Endodermal cell (in vitro differentiated cells): ENCODE measurements at regions not wholly inside any gene's neighbourhood (a gene's known extent, or its start where the extent isn't known, plus 50 kb on each side); places are given as distances from the start of the nearest gene placed in this dataset.

Experiments used
- DNase-seq: peaks from one replicate; pipeline ENCODE4 v3.0.0-alpha.2; 2017
- H3K27ac ChIP-seq: 2 replicates; pipeline ENCODE4 v1.5.1; 2013; ENCODE audit warnings: mild to moderate bottlenecking, low read depth, low read length, moderate library complexity
- H3K27me3 ChIP-seq: 2 replicates; pipeline ENCODE4 v1.6.1; 2013; ENCODE audit warnings: mild to moderate bottlenecking, low read length, moderate library complexity; ENCODE audit not compliant: insufficient read depth, control insufficient read depth, poor library complexity, severe bottlenecking
- H3K36me3 ChIP-seq: 2 replicates; pipeline ENCODE4 v1.7.0; 2013; ENCODE audit warnings: mild to moderate bottlenecking, low read length, moderate library complexity; ENCODE audit not compliant: control insufficient read depth, insufficient read depth
- H3K4me1 ChIP-seq: one replicate; pipeline ENCODE4 v1.7.0; 2013; ENCODE audit warnings: low read length; ENCODE audit not compliant: control insufficient read depth, insufficient read depth
- H3K4me3 ChIP-seq: 2 replicates; pipeline ENCODE4 v1.5.1; 2013; ENCODE audit warnings: mild to moderate bottlenecking, low read length, moderate library complexity
- H3K9ac ChIP-seq: 2 replicates; pipeline ENCODE4 v1.6.1; 2013; ENCODE audit warnings: mild to moderate bottlenecking, low read length, moderate library complexity; ENCODE audit not compliant: poor library complexity, severe bottlenecking; ENCODE audit errors: extremely low read depth
- H3K9me3 ChIP-seq: 2 replicates; pipeline ENCODE4 v1.6.1; 2013; ENCODE audit warnings: mild to moderate bottlenecking, low read length, moderate library complexity; ENCODE audit not compliant: control insufficient read depth
- H3K27ac Mint-ChIP-seq: 2 replicates; pipeline ENCODE4 v1.8.0; 2020; ENCODE audit warnings: mixed read lengths
- H3K27me3 Mint-ChIP-seq: 2 replicates; pipeline ENCODE4 v1.8.0; 2021; ENCODE audit warnings: mild to moderate bottlenecking, mixed read lengths; ENCODE audit not compliant: insufficient read depth
- H3K36me3 Mint-ChIP-seq: 2 replicates; pipeline ENCODE4 v1.8.0; 2020; ENCODE audit warnings: low read depth, mixed read lengths
- H3K4me1 Mint-ChIP-seq: 2 replicates; pipeline ENCODE4 v1.8.0; 2020; ENCODE audit warnings: mixed read lengths
- H3K4me3 Mint-ChIP-seq: 2 replicates; pipeline ENCODE4 v1.8.0; 2020; ENCODE audit warnings: mild to moderate bottlenecking, moderate library complexity, mixed read lengths
- H3K9me3 Mint-ChIP-seq: 2 replicates; pipeline ENCODE4 v1.8.0; 2020; ENCODE audit warnings: mild to moderate bottlenecking, mixed read lengths
- WGBS, 2 experiments: methylation state at CpG; one replicate each; pipeline versions ENCODE4 v1.1.5 to v1.1.7; 2013; ENCODE audit warnings: missing lambda C conversion rate in 2 of 2, mixed read lengths in 1 of 2; ENCODE audit not compliant: insufficient coverage in 1 of 2, insufficient read length in 1 of 2; 5-methylcytosine and 5-hydroxymethylcytosine counted together
- TF ChIP-seq, protein P1 (sequence below): fragments of 200-600 bp; sonication (generic); conservative IDR thresholded peaks from 2 replicates; pipeline ENCODE4 v1.5.0; 2021; ENCODE audit warnings: antibody characterized with exemption, mild to moderate bottlenecking

GRCh38 chr20:50285376-50286173 is 94.9 kb downstream of the CEBPB start:
- Histone ChIP-seq H3K36me3 (no peaks in the 10 kb centered on the region), H3K27ac (no peak overlapping the region), H3K4me3 (no peak overlapping the region), H3K27me3 (no peaks in the 10 kb centered on the region), H3K4me1 (no peaks in the 10 kb centered on the region), H3K9me3 (no peaks in the 10 kb centered on the region), H3K9ac (no peak overlapping the region)
- Mint-ChIP-seq H3K27me3 (no peaks in the 10 kb centered on the region), H3K4me1 (no peaks in the 10 kb centered on the region), H3K4me3 (no peak overlapping the region), H3K27ac (no peak overlapping the region), H3K9me3 (no peaks in the 10 kb centered on the region), H3K36me3 (no peaks in the 10 kb centered on the region)
- WGBS, 2 experiments, result 72 to 88% methylated on average over 5 to 21 of the region's 21 CpGs
- TF ChIP-seq, protein P1, sequence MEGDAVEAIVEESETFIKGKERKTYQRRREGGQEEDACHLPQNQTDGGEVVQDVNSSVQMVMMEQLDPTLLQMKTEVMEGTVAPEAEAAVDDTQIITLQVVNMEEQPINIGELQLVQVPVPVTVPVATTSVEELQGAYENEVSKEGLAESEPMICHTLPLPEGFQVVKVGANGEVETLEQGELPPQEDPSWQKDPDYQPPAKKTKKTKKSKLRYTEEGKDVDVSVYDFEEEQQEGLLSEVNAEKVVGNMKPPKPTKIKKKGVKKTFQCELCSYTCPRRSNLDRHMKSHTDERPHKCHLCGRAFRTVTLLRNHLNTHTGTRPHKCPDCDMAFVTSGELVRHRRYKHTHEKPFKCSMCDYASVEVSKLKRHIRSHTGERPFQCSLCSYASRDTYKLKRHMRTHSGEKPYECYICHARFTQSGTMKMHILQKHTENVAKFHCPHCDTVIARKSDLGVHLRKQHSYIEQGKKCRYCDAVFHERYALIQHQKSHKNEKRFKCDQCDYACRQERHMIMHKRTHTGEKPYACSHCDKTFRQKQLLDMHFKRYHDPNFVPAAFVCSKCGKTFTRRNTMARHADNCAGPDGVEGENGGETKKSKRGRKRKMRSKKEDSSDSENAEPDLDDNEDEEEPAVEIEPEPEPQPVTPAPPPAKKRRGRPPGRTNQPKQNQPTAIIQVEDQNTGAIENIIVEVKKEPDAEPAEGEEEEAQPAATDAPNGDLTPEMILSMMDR, result no peak
- DNase-seq, result no peak

DNA sequence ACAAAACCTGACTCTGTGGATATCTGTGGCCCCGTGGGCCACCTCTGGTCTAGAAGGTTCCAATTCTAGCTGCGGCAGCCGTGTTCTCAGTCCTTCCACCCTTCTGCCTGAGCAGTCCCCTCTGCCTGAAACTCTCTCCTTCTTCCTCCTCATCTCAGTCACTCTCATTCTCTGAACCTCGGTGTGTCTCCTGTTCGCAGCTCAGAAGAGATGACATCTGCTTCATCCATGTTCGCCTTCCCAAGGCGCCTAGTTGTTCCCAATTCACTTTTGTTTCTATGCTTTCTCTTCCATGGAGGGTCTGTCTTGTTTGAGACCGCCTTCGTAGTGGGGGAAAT is 95.5 kb downstream of the CEBPB start:
- DNase-seq, result no peak
- Mint-ChIP-seq H3K27ac (no peak overlapping the region), H3K4me1 (no peaks in the 10 kb centered on the region), H3K9me3 (no peaks in the 10 kb centered on the region), H3K27me3 (no peaks in the 10 kb centered on the region), H3K4me3 (no peak overlapping the region), H3K36me3 (no peaks in the 10 kb centered on the region)
- no peaks in the 10 kb centered on the region for H3K27me3 ChIP-seq
- TF ChIP-seq, protein P1, result no peak
- H3K4me3 ChIP-seq, result no peak overlapping the region
- WGBS, 2 experiments, result 87 to 93% methylated on average over 9 of the region's 9 CpGs
- no peaks in the 10 kb centered on the region for H3K36me3 ChIP-seq
- H3K4me1 ChIP-seq, result no peaks in the 10 kb centered on the region
- no peak overlapping the region for H3K27ac ChIP-seq
- H3K9me3 ChIP-seq, result no peaks in the 10 kb centered on the region
- H3K9ac ChIP-seq, result no peak overlapping the region

DNA sequence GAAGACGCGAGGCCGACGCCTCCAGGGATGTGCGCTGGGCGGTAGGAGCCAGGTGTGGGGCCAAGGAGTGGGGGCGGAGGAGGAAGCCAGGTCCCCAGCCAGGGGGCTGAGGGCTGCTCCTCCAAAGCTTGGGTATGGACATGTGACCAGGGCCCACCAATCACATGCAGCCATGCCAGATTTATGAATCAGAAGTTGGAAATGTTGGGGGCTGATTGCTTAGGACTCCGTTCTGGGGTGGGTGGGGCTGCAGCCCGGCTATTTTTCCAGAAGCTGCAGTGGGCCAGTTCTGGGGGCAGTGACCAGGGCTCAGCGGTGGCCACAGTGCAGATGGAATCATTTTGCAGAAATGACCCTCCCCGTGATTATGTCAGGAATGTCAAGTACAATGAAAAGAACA is 96.0 kb downstream of the CEBPB start:
- H3K36me3 Mint-ChIP-seq, result no peaks in the 10 kb centered on the region
- Histone ChIP-seq H3K9ac (no peak overlapping the region), H3K4me3 (no peak overlapping the region), H3K36me3 (no peaks in the 10 kb centered on the region), H3K9me3 (no peaks in the 10 kb centered on the region), H3K27me3 (no peaks in the 10 kb centered on the region), H3K4me1 (no peaks in the 10 kb centered on the region), H3K27ac (no peak overlapping the region)
- no peak overlapping the region for H3K4me3 Mint-ChIP-seq
- no peaks in the 10 kb centered on the region for H3K4me1 Mint-ChIP-seq
- no peak for DNase-seq
- WGBS, 2 experiments, result 90 to 94% methylated on average over 11 of the region's 11 CpGs
- H3K27ac Mint-ChIP-seq, result no peak overlapping the region
- TF ChIP-seq, protein P1, result no peak
- H3K27me3 Mint-ChIP-seq, result no peaks in the 10 kb centered on the region
- H3K9me3 Mint-ChIP-seq, result no peaks in the 10 kb centered on the region
